Nephron (organoid): ENCODE measurements at regions not wholly inside any gene's neighbourhood (a gene's known extent, or its start where the extent isn't known, plus 50 kb on each side); places are given as distances from the start of the nearest gene placed in this dataset.
A peak's percentile ranks its signal among the peaks of the same experiment; 100 is the strongest.

Experiments
- H3K27ac Mint-ChIP-seq, 3 experiments: 2 replicates each; pipeline ENCODE4 v1.8.0; 2020; ENCODE audit warnings: mixed read lengths in 3 of 3, mild to moderate bottlenecking in 2 of 3, moderate library complexity in 1 of 3
- H3K27me3 Mint-ChIP-seq: 2 replicates; pipeline ENCODE4 v1.8.0; 2021; ENCODE audit warnings: low read depth, mild to moderate bottlenecking, moderate library complexity, mixed read lengths
- H3K36me3 Mint-ChIP-seq: 2 replicates; pipeline ENCODE4 v1.8.0; 2020; ENCODE audit warnings: low read depth, mixed read lengths
- H3K4me1 Mint-ChIP-seq: 2 replicates; pipeline ENCODE4 v1.8.0; 2020; ENCODE audit warnings: mixed read lengths
- H3K4me3 Mint-ChIP-seq, 3 experiments: 2 replicates each; pipeline ENCODE4 v1.8.0; 2020; ENCODE audit warnings: mild to moderate bottlenecking in 3 of 3, mixed read lengths in 3 of 3, moderate library complexity in 2 of 3
- H3K9me3 Mint-ChIP-seq: 2 replicates; pipeline ENCODE4 v1.8.0; 2020; ENCODE audit warnings: mixed read lengths
- CTCF ChIP-seq, 3 experiments: fragments of 200-600 bp; sonication (generic); IDR thresholded peaks; one replicate each; pipeline ENCODE4 v1.5.0; 2021; ENCODE audit warnings: antibody characterized with exemption in 3 of 3; ENCODE audit not compliant: unreplicated experiment in 3 of 3

GRCh38 chr5:92775711-92776615 lies 805.1 kb downstream of the NR2F1-AS1 start:
- no peak for TF ChIP-seq CTCF (IDR thresholded peaks at IDR 0.05; ENCODE audit: unreplicated experiment in 3 of 3)
- no peak overlapping the region for H3K4me3 Mint-ChIP-seq
- peaks cover 3% of the 10 kb centered on the region for H3K27me3 Mint-ChIP-seq
- peaks cover 4% of the 10 kb centered on the region for H3K4me1 Mint-ChIP-seq
- peak overlapping the region in 2 of 3 experiments; percentile 20 to 25 for H3K27ac Mint-ChIP-seq
- H3K9me3 Mint-ChIP-seq: no peaks in the 10 kb centered on the region
- H3K36me3 Mint-ChIP-seq: no peaks in the 10 kb centered on the region

GRCh38 chr5:92769978-92770377 lies 811.0 kb downstream of the NR2F1-AS1 start:
- no peaks in the 10 kb centered on the region for H3K27me3 Mint-ChIP-seq
- H3K9me3 Mint-ChIP-seq: no peaks in the 10 kb centered on the region
- TF ChIP-seq CTCF (IDR thresholded peaks at IDR 0.05; ENCODE audit: unreplicated experiment in 3 of 3): no peak
- H3K27ac Mint-ChIP-seq: no peak overlapping the region
- H3K4me3 Mint-ChIP-seq: no peak overlapping the region
- H3K36me3 Mint-ChIP-seq: no peaks in the 10 kb centered on the region
- H3K4me1 Mint-ChIP-seq: no peaks in the 10 kb centered on the region

- no peaks in the 10 kb centered on the region for H3K27me3 Mint-ChIP-seq
- no peaks in the 10 kb centered on the region for H3K4me1 Mint-ChIP-seq
- no peaks in the 10 kb centered on the region for H3K9me3 Mint-ChIP-seq
- no peaks in the 10 kb centered on the region for H3K36me3 Mint-ChIP-seq
- TF ChIP-seq CTCF (IDR thresholded peaks at IDR 0.05; ENCODE audit: unreplicated experiment in 3 of 3): no peak
- H3K27ac Mint-ChIP-seq: no peak overlapping the region
- H3K4me3 Mint-ChIP-seq: no peak overlapping the region
These were observed 819.4 kb downstream of the NR2F1-AS1 start for GRCh38 chr5:92761585-92761984.

GRCh38 chr5:92760550-92760949 lies 820.5 kb downstream of the NR2F1-AS1 start:
- H3K27ac Mint-ChIP-seq: no peak overlapping the region
- no peaks in the 10 kb centered on the region for H3K36me3 Mint-ChIP-seq
- H3K9me3 Mint-ChIP-seq: no peaks in the 10 kb centered on the region
- H3K27me3 Mint-ChIP-seq: no peaks in the 10 kb centered on the region
- no peak overlapping the region for H3K4me3 Mint-ChIP-seq
- H3K4me1 Mint-ChIP-seq: no peaks in the 10 kb centered on the region
- no peak for TF ChIP-seq CTCF (IDR thresholded peaks at IDR 0.05; ENCODE audit: unreplicated experiment in 3 of 3)

- no peak overlapping the region for H3K27ac Mint-ChIP-seq
- no peak for TF ChIP-seq CTCF (IDR thresholded peaks at IDR 0.05; ENCODE audit: unreplicated experiment in 3 of 3)
- H3K36me3 Mint-ChIP-seq: no peaks in the 10 kb centered on the region
- H3K4me3 Mint-ChIP-seq: no peak overlapping the region
- H3K9me3 Mint-ChIP-seq: no peaks in the 10 kb centered on the region
- H3K4me1 Mint-ChIP-seq: no peaks in the 10 kb centered on the region
- no peaks in the 10 kb centered on the region for H3K27me3 Mint-ChIP-seq
These were observed 822.5 kb downstream of the NR2F1-AS1 start for GRCh38 chr5:92758552-92758951.

GRCh38 chr5:92749943-92750342 lies 831.1 kb downstream of the NR2F1-AS1 start:
- Mint-ChIP-seq H3K4me1 (peaks cover 8% of the 10 kb centered on the region), H3K9me3 (no peaks in the 10 kb centered on the region), H3K36me3 (no peaks in the 10 kb centered on the region), H3K27ac (peak overlapping the region in 1 of 3 experiments; percentile 71), H3K4me3 (no peak overlapping the region), H3K27me3 (no peaks in the 10 kb centered on the region)
- no peak for TF ChIP-seq CTCF (IDR thresholded peaks at IDR 0.05; ENCODE audit: unreplicated experiment in 3 of 3)
